DMS114 treated with DMSO at 0.1 percent for 48 hours (cell line): ENCODE measurements at regions not wholly inside any gene's neighbourhood (a gene's known extent, or its start where the extent isn't known, plus 50 kb on each side); places are given as distances from the start of the nearest gene placed in this dataset.

ENCODE experiments used
- DNase-seq: peaks from one replicate; lab custom pipeline; 2025; ENCODE audit not compliant: unreplicated experiment; lab: John Stamatoyannopoulos, UW

DNA sequence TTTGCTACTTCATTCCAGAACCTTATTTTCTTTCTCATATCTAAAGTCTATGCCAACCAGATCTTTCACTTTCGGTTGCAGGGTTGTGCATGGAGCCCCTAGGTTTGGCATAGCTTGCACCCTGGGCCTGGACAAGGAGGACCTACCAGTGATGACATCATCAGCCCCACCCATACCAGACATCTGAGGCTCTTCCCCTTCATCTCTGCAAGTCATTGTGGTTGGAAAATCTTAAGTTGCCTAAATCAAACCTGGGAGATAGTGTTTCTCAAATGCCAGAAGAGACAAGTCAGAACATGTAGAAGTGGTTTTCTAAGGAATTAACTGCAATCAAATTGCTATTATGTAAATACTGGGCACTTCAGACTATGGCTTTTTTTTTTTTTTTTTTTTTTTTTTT lies 363.3 kb downstream of the ZNF516 start:
- DNase-seq = no peak

DNA sequence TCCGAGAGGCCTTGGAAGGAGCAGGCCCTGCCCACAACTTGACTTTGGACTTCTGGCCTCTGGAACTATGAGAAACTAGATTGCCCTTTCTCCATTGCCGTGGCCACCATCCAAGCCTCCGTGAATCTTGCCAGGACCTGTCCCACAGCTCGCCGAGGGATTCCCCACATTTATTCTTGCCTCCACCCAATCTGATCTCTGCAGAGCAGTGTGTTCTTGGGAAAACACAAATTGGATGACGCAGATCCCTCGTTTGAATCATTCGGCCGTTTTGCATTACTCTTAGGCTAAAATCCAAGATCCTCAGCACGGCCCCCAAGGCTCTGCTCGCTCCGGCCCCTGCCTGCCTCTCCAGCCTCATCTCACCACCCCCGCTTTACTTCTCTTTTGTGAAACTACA lies 364.2 kb downstream of the ZNF516 start:
- no peak for DNase-seq

GRCh38 chr18:76126327-76126726 lies 368.7 kb downstream of the ZNF516 start:
- no peak for DNase-seq

- no peak for DNase-seq
Observed at GRCh38 chr18:76121011-76121410, 374.0 kb downstream of the ZNF516 start.

GRCh38 chr18:76115580-76115979 lies 379.5 kb downstream of the ZNF516 start:
- no peak for DNase-seq

DNA sequence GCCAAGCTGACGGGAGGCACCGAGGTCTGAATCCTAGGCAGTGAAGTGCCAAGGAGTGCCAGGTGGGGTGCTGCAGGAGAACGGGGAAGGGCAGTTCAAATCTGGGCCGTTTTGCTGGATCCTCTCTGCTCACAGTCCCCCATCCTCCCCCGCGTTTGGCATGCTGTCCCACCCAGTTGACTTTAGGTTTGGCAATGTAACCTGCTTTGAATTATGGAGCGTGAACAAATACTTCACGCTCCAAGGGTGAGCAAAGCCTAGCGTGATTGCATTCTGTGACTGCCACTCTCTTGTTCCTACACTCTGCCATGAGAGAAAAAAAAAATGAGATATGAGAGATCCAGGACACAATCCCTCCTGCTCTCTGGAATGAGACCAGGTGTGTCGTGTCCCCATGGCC lies 381.9 kb downstream of the ZNF516 start:
- no peak for DNase-seq

- no peak for DNase-seq
Observed at GRCh38 chr18:76102626-76103025, 392.4 kb downstream of the ZNF516 start.

DNA sequence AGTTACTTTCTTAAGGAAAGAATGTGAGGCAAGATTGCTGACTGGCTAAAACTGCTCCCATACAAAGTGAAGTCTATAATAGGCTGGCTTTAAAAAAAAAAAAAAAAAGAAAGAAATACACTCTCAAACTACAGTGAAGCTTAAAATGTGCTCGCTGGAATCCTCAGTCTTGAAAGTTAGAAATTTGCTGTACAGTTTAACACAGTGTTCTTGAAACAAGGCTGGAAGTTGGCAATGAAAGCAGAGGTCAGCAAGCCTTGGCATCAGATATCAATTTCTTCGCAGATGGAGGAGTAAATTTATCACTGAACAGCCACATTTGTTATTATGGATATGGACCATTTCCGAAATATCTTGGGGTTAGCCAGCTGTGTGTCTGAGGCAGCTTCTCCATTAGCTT lies 392.9 kb downstream of the ZNF516 start:
- DNase-seq = no peak

DNA sequence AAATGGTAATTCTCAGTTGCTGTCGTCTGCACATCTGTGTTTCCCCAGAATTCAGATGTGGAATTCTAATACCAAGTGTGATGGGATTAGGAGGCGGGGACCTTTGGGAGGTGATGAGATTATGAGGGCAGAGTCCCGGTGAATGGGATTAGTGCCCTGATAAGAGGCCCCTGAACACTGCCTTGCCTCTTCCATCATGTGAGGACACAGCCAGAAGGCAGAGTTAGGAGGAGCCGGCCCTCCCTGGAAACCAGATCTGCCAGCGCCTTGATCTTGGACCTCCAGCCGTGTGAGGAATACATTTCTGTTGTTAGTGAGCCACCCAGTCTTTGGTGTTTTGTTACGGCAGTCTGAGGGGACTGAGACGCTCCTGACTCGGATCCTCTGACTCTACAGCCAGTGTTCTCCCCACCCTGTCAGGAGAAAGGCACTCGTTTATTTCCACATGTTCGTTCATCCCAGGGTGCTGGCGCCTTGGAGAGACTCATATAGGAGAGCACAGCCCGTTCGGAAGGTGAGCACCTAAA lies 395.0 kb downstream of the ZNF516 start:
- DNase-seq = no peak

GRCh38 chr18:76098674-76099411 lies 396.2 kb downstream of the ZNF516 start:
- no peak for DNase-seq

DNA sequence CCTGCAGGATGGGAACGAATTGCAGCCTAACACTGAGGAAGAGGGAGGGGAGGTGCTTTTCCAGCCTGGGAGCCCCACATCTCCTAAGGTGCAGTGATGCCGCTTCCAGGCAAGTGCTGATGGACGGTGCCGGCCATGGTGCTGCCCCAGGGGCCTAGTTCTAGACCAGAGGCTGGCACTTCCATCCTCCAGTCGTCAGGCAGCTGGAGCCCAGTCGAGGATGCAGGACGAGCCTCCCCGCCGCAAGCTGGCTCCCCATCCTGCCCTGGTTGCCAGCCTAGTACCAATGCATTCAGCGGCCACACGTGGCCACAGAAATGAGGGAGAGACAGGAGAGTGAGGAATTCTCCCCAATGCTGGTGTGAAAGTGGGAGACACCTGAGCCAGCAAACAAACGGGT lies 413.5 kb downstream of the ZNF516 start:
- DNase-seq = no peak

DNA sequence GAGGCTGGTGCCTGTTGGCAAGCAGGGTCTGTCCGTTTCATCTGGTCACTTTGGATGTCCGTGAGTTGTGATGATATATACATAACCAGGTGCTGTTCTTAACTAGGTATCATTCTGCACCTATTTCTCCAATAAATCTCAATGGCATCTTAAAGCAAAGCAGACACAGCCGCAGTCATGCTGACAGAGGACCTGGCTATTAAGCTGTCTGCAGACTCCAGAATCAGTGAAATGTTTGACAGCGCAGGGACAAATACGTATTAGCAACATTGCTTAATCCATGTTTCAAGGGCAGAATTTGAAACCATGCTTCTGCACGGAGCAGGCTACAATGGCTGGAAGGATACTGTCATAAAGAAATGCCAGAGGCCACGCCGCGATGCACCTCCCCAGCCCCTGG lies 414.6 kb downstream of the ZNF516 start:
- no peak for DNase-seq

- no peak for DNase-seq
Observed at GRCh38 chr18:76075777-76076176, 419.3 kb downstream of the ZNF516 start.

DNA sequence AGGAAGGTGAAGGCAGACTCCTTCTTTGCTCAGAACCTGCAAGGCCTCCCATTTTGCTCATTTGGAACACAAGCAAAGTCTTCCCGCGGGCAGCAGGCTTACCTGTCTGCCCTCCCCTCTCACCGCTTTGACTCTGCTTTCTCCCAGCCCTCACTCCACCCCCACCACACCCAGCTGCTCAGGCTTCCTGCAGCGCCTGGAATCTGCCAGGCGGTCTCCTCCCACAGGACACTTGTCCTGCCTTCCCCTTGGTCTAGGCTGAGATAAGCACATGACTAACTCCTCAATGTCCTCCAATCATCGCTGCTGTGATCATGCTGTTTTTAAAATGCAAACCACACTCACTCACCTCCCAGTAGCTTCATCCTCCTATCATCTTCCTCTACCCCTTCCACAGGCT lies 430.0 kb downstream of the ZNF516 start:
- no peak for DNase-seq

DNA sequence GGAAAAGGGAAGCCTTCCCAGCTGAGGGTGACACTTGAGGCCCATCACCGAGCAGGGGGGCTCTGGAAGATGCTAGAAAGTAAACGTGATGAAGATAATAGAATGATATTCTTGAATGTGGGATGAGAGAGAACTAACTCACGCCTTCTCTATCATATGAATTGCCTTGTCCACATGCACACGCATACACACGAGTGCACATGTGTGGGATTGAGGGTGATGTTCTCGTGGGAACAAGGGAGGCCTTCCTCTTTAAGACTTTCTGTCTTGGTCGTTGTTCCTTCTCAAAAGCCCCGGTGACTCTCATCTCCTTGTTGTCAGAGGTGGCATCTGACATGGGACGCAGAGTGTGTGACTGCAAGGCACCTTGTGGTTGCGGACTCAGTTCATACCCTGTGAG lies 436.9 kb downstream of the ZNF516 start:
- no peak for DNase-seq

DNA sequence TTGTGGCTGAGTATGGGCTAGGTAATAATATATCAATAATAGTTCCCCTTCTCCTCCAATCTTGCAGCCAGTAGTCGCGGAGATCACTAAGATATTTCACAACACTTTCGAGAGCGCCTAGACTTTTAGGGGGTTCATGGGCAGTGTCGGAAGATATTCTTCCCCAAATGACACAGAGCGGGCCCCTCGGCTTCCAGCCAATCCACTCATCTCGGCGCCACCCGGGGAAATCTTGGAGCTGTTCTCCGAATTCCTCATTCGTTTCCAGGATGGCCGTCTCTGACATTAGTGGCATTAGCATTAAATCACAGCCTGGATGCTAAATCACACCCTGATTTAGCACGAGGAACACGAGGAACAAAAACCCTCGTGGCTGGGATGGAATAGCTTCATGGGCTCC lies 437.7 kb downstream of the ZNF516 start:
- no peak for DNase-seq

- DNase-seq = no peak
Observed at GRCh38 chr18:76056471-76057110, 438.5 kb downstream of the ZNF516 start.

DNA sequence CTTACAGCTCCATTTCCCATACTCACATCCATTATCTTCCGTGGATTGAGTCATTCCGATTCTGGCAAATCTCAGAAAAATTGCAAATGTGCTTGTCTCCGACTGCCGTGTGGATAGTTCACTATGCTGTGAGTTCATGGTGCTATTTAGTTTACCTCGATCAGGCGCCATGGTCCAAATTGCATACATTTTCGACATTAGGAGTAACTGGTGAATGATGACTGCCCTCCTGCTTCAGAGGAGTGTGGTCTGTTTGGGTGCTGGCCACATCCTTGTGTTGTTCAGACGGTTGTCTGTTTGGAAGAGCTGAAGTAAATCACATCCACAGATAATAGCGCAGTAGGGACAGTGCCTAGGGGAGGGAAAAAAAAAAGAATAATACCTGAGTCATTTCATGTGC lies 439.5 kb downstream of the ZNF516 start:
- no peak for DNase-seq

GRCh38 chr18:76055025-76055424 lies 440.0 kb downstream of the ZNF516 start:
- DNase-seq = no peak

DNA sequence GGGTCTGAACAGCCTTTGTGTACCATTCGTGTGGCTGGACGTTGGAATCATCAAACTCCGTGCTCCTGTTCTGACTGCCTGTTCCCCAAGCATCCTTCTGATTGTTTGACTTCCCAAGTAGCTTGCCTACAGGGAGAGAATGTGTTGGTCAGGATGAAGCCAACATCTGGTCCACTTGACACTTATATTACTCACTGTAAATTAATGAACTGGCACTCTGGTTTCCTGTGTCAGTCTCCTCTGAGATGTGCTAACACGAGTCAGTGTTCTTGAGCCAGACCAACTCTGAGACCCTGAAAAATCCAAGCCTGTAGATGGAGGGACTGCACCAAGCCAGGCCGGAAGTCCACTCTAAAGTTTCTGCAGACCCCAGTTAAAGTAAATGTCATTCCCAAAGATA lies 440.9 kb downstream of the ZNF516 start:
- DNase-seq = no peak

GRCh38 chr18:76053551-76053950 lies 441.5 kb downstream of the ZNF516 start:
- no peak for DNase-seq

DNA sequence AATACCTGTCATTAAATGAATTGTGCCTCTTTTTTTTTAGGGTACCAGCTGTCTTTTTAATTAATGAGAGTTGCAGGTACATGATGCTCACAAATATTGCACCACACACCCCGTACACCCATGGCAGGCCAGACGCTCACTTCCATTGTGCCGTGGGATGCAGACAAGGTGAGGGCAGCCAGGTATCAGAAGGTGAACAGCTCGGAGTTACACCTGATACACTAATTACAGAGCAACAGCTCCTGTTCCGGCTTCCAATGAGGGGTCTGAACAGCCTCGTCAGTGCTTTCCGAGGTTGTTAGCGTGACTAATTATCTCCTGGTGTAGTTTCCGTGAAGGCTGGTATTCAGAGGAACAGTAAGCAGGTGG lies 442.8 kb downstream of the ZNF516 start:
- no peak for DNase-seq
